ENCODE measurements at regions not wholly inside any gene's neighbourhood (a gene's known extent, or its start where the extent isn't known, plus 50 kb on each side); places are given as distances from the start of the nearest gene placed in this dataset.

GRCh38 chr18:73040247-73040646, 172.5 kb upstream of the NETO1 start:
- RAD21 ChIA-PET (ENCODE audit: unreplicated experiment): no interaction called here

More at GRCh38 chr18:73040247-73040646, 172.5 kb upstream of the NETO1 start:
- H3K9me3 ChIP-seq (replicated peaks; ENCODE audit: control insufficient read depth, insufficient read depth, low read length): no peaks in the 10 kb centered on the region; the same call in 1 of the 3 replicates
- intact Hi-C loops (cut with micrococcal nuclease; ENCODE audit: unreplicated experiment) (no loop called here), in situ Hi-C loops (cut with MboI) (no loop called here)
- POLR2A ChIA-PET: no interaction called here
- 71% methylated on average over 4 of the region's 4 CpGs for whole genome bisulfite sequencing (ENCODE audit: insufficient coverage, insufficient replicate concordance, low lambda C conversion rate, missing lambda C conversion rate)
- H3K36me3 ChIP-seq (ENCODE audit: control insufficient read depth in 2 of 2, insufficient read depth in 2 of 2, low read length in 1 of 2): no peaks in the 10 kb centered on the region
- no peaks in the 10 kb centered on the region for H3K4me1 ChIP-seq (ENCODE audit: control insufficient read depth, insufficient read depth, low read length)
- CTCF ChIA-PET: no interaction called here
- no peaks in the 10 kb centered on the region for H3K27me3 ChIP-seq (replicated peaks in 1 of 2; ENCODE audit: control insufficient read depth in 2 of 2, insufficient read depth in 2 of 2, low read length in 1 of 2)
- BruUV-seq (replicated peaks): no TSS peak
- H3K4me3 ChIP-seq: no peak overlapping the region
- SMC1A ChIA-PET (ENCODE audit: uncharacterized antibody, unreplicated experiment): interaction anchor here (1.1 kb wide), 1 partner anchor 95 kb away, joined by 3 read pairs; no protein-coding TSS in a partner anchor
- DNase-seq (ENCODE audit: low read depth, low spot score) (no peak), FAIRE-seq (no peak), ATAC-seq (no peak)
- no peaks in the 10 kb centered on the region for H3K79me2 ChIP-seq (ENCODE audit: control insufficient read depth, insufficient read depth, low read length)
- no peak overlapping the region for H3K9ac ChIP-seq (ENCODE audit: control insufficient read depth, insufficient read depth, low read length)
- no peak overlapping the region for H2AFZ ChIP-seq (ENCODE audit: control insufficient read depth, low read depth, low read length)
- no peaks in the 10 kb centered on the region for H4K20me1 ChIP-seq (ENCODE audit: control insufficient read depth, insufficient read depth)
- no peak overlapping the region for H3K4me2 ChIP-seq (ENCODE audit: control insufficient read depth, insufficient read depth)
- TF ChIP-seq YY1 (IDR thresholded peaks at IDR 0.05; ENCODE audit: low read depth, low read length) (no peak), ZBTB4 (CRISPR knock-in tag; IDR thresholded peaks at IDR 0.05) (no peak), POU2F2 (IDR thresholded peaks at IDR 0.05; ENCODE audit: borderline replicate concordance, low read depth, low read length) (no peak), MYB (IDR thresholded peaks at IDR 0.05; ENCODE audit: borderline replicate concordance, low read depth, low read length) (no peak), ZNF687 (IDR thresholded peaks at IDR 0.05) (no peak)
- H3K27ac ChIP-seq (ENCODE audit: control insufficient read depth, insufficient read depth): no peak overlapping the region
